ENCODE measurements at regions not wholly inside any gene's neighbourhood (a gene's known extent, or its start where the extent isn't known, plus 50 kb on each side); places are given as distances from the start of the nearest gene placed in this dataset.

- no peak overlapping the region for H3K4me3 ChIP-seq (ENCODE audit: low read depth, low read length)
- no peak for TF ChIP-seq CTCF (IDR thresholded peaks at IDR 0.05; ENCODE audit: control insufficient read depth, extremely low read depth, insufficient read depth)
- no peak for DNase-seq (ENCODE audit: low read depth)
These were observed 361.0 kb downstream of the NFIB start for GRCh38 chr9:13952906-13953305.

- no peak for TF ChIP-seq CTCF (IDR thresholded peaks at IDR 0.05; ENCODE audit: control insufficient read depth, extremely low read depth, insufficient read depth)
- H3K4me3 ChIP-seq (ENCODE audit: low read depth, low read length): no peak overlapping the region
- DNase-seq (ENCODE audit: low read depth): peak; percentile 19
These were observed 365.9 kb downstream of the NFIB start for GRCh38 chr9:13948037-13948436.

- TF ChIP-seq CTCF (IDR thresholded peaks at IDR 0.05; ENCODE audit: control insufficient read depth, extremely low read depth, insufficient read depth): no peak
These were observed 370.8 kb downstream of the NFIB start for GRCh38 chr9:13943176-13943575.

GRCh38 chr9:13942695-13943094 is 371.2 kb downstream of the NFIB start:
- TF ChIP-seq CTCF (IDR thresholded peaks at IDR 0.05; ENCODE audit: control insufficient read depth, extremely low read depth, insufficient read depth): no peak

More at GRCh38 chr9:13943176-13943575, 370.8 kb downstream of the NFIB start:
- DNase-seq (ENCODE audit: low read depth): no peak
- no peak overlapping the region for H3K4me3 ChIP-seq (ENCODE audit: low read depth, low read length)

GRCh38 chr9:13942201-13942600 is 371.7 kb downstream of the NFIB start:
- H3K4me3 ChIP-seq (ENCODE audit: low read depth, low read length): no peak overlapping the region
- DNase-seq (ENCODE audit: low read depth): no peak
- no peak for TF ChIP-seq CTCF (IDR thresholded peaks at IDR 0.05; ENCODE audit: control insufficient read depth, extremely low read depth, insufficient read depth)

More at GRCh38 chr9:13942695-13943094, 371.2 kb downstream of the NFIB start:
- H3K4me3 ChIP-seq (ENCODE audit: low read depth, low read length): no peak overlapping the region
- DNase-seq (ENCODE audit: low read depth): no peak

- no peak for TF ChIP-seq CTCF (IDR thresholded peaks at IDR 0.05; ENCODE audit: control insufficient read depth, extremely low read depth, insufficient read depth)
- no peak for DNase-seq (ENCODE audit: low read depth)
These were observed 372.2 kb downstream of the NFIB start for GRCh38 chr9:13941714-13942113.

GRCh38 chr9:13939701-13940490 is 374.0 kb downstream of the NFIB start:
- no peak for TF ChIP-seq CTCF (IDR thresholded peaks at IDR 0.05; ENCODE audit: control insufficient read depth, extremely low read depth, insufficient read depth)
- DNase-seq (ENCODE audit: low read depth): no peak
- no peak overlapping the region for H3K4me3 ChIP-seq (ENCODE audit: low read depth, low read length)

More at GRCh38 chr9:13941714-13942113, 372.2 kb downstream of the NFIB start:
- no peak overlapping the region for H3K4me3 ChIP-seq (ENCODE audit: low read depth, low read length)
